ENCODE measurements at regions not wholly inside any gene's neighbourhood (a gene's known extent, or its start where the extent isn't known, plus 50 kb on each side); places are given as distances from the start of the nearest gene placed in this dataset.

DNA sequence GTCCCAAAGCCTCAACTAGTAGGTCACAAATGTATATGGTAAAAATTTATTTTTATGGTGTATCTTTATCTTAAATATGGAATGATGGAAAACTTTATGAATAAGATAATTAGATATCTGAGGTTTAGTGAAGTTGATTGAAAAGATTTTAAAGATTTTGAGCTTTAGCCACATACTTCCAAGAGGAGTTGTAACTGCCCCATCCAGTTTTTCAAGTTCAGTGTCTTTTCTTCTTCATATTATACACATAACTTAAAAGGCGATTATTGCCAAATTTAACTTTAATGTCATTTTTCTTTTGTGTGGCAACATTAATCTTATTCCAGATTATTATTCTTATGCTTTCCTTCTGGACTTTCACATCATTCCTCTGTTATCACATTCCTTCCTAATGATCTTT, 266.4 kb downstream of the TINAG start:
- DNase-seq: no peak

DNA sequence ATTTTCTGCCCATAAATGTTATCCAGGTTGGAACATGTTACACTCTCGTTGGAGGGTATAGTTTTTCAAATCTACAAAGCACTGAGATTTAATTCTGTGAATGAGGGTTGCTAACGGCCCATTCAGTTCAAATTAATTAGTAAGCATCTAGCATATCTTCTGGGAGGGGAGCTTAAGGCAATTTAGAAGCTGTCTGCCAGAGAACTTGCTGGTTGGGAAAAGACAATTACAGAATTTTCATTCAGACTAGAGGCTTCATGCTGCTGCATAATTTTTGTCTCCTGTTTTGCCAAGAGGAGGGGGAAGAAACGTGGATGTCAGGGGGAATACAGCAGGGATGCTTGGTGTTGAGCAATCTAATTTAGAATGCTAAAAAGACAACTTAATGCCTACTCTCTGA, 268.3 kb upstream of the FAM83B start:
- DNase-seq: no peak

DNA sequence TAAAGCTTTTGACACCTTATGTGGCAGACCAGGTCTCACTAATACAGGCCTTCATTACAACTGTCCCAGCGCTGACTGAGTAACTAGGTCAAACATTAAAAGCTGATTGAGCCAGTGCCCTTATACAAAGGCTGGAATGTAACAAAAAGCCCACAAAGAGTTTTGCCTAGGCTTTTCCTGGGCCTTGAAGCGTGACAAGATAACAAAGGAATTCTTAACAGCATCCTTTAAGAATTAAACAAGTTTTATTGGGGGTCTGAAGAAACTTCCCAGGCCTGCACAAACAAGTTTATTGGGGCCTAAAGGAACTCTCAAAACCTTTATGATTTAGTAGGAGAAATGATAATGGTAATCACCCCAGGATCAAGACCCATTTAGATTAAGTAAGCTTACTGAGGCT, 267.6 kb upstream of the FAM83B start:
- DNase-seq: no peak

DNA sequence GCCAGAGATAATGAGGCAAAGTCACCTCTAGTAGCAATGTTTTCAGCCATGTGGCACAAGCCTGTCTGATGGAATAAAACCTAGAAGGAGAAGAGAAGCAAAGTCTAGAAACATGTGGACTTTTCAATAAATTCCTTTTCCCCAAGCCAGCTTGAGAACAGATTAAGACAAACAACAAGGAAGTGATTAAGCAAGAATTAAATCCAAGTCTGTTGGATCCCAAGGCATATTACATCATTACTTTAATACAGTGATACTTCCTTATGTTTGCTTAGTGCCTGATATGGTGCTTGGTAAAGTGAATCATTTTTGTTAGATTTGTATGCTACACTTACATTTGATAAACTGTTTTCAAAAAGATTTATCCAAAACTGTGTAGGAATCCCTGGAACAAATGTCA, 260.3 kb upstream of the FAM83B start:
- DNase-seq: no peak

DNA sequence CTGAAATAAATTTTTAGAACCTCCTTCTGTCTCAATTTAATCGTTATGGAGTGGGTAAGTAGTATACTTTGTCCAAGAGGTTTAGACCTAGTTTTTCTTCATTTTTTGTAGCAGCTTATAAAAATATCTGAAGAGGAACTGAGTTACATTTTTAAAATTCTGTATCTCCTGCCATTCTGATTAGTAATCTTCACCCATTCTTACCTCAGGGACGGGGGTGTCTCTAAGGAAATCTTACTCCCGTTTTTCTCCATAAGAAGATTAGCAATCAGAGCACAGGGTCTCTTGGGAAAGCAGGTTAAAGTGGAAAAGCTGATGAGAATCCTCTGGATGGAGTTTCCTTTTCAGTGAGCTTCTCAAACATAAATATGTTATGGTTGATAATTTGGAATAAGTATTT, 259.3 kb upstream of the FAM83B start:
- DNase-seq: no peak

DNA sequence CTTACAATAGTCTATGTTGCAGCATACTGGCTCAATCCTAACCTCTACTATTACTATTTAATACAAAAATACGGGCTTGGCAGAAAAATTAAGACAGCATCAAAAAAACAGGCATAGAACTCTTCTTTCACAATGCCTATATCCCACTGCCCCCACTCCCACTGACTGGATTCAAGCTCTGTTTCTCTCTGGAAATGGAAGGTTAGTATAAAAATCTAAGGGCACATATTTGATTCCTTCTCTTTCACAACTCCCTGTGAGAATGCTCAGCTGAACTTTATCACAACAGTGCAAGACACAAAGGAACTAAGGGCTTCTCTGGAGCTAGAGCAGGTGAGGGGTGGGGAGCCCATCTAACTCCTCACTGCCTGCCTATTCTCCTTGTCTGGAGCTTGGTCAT, 258.4 kb upstream of the FAM83B start:
- DNase-seq: no peak

DNA sequence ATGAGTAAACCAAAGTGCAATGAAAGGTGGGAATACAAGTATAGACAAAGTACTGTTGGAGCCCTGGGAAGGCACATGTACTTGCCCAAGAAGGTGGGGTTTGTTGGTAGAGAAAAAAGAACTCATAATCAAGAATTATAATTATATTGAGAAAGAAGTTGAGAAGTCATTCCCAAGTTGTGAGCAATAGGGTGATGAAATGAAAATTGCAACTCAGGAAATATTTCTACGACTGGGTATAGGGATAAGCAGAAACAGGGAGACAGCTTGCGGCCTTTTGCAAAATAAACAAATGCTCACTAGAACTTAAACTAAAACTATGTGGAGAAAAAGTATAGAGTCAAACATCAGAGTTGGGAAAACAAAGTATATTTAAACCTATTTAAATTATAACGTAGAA, 250.7 kb upstream of the FAM83B start:
- DNase-seq: no peak

DNA sequence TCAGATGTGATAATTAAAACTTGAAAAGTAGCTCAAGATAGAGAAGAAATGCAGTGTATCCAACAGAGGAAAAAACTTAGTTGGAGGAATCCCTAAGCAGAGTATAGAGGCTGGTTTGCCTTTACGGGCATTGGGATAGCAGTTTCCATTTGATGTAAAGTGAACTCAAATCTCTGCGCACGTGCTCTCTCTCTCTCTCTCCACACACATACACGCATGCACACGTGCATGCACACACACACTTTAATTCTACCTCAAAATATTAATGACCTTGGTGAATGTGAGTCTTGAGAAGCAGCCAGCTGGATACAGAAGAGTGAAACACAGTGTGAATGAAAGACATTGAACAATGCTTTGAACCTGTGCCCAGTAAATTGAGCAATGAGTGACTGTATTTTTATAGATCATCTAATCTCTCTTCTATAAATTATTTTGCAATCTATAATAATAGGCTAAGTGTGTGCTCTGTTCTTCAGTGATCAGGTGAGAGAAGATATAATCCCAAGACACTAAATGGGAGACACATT, 247.7 kb upstream of the FAM83B start:
- DNase-seq: no peak

DNA sequence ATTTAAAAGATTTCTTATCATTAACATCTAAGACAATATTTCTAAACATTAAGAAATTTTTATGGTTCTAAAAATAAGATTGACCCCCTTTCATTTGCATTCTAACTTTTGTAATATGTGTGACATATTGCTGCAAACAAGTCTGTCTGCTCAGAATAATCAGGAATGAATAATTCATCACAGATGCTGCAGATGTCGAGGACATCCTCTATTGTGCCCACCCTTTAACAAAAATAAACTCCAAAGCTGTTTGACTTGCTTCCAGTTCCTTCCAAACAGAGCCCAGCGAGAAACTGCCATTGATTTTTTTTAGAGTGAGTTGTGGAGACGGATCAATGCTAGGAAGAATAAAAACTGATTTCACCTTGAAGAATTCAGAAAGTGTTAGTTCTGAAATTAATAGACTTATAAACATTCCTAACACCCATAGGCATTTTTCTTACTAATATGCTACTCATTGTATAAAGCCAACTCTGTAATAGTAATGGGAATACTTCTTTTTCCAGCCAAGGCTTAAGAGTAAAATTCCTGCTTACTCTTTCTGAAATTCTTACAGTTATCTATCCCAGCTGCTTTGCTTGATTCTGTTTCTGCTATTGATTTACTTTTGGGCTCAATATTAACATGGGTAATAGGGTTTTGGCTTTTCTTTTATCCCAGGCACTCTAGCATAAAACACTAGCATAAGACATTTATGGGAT, 244.8 kb upstream of the FAM83B start:
- DNase-seq: no peak

DNA sequence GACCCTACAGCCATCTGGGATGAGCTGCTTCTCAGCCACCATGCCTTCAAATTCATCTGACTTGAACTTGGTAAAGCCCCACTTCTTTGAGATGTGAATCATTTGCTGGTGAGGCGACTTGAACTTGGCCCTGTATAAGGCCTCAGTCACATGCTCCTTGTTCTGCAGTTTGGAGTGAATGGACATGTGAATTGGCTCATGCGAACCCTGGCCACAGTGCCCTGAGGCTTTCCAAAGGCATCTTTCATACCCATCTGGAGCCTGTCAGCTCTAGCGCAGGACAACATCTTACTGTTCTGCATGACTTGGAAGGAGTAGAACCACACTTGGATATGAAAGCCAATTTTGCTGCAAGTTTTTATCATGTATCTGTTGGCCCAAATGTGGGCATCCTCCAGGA, 244.0 kb upstream of the FAM83B start:
- DNase-seq: no peak

DNA sequence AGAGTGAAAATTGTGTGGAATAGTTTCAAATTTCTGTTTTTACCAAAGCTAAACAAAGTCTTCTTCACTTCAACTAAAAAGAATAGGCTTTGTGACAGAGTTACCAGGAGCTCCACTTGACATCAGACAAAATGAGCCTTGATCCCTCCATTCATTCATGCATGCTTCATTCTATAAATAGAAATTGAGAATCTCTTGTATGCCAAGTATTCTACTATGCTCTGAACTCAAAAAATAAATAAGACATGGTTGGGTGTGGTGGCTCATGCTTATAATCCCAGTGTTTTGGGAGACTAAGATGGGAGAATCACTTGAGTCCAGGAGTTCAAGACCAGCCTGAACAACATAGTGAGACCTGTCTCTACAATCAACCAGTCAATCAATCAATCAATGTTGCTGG, 236.6 kb upstream of the FAM83B start:
- no peak for DNase-seq

DNA sequence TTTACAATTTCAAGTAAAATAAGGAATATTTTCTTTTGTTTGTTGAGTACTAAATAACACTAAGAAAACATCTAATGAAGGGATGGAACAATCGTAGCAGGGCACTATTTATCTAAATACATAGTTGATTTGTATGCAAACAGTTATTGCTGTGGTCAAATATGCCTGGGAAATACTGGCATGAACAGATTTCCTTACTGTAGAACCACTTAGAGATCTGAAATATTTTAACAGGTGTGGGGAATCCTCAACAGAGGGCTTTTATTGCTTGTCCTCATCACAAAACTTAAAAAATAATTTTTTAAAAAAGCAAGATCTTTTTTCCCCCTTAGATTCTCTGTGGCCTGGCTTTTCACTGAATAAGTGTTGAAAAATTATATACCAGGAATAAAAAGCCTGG, 233.0 kb upstream of the FAM83B start:
- DNase-seq: no peak

DNA sequence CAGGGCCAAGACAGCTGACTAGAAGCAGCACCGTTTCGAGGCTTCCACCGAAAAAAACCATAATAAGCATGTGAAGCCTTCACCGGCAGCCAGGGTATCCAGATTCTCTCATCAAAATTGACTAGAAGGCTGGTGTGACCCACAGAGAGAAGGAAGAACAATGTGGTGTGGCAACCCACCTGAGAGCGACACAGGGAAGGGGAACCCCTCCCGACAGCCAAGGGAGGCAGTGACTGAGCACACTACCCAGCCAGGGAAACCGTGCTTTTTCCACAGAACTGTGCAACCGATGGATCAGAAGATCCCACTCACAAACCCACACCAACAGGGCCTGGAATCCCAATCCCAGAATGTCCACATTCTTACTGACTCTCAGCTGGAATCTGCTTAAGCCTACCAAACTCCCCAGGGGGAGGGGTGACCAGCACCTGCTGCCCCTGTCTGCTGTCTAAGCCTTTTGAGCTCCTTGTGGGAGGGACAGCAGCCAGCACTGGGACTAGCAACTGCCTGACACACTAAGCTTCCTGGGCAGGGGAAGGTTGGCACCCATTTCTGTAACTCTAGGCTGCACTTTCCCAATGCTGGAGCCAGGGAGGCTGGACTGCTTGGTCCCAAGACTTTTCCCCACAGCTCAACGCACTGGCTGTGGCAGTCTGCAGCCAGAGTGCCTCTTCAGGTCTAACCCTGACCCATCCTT, 231.9 kb upstream of the FAM83B start:
- no peak for DNase-seq

DNA sequence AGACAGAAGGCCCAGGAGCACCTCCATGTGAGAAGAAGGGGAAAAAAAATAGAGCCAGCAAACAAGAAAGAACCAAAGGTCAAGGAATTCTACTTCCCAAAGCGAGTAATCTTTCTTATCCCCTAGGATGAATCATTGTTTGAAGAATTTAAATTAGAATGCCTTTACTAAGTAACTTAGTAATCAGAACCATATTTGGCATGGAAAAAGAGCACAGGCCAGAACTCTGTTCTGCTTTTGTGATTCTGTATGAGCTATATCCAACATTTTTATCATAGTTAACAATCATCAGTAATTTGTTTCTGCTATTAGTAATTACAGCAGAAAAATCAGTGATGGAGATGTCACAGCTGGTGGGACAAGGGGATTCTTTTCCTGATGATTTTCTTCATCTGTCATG, 228.8 kb upstream of the FAM83B start:
- no peak for DNase-seq

DNA sequence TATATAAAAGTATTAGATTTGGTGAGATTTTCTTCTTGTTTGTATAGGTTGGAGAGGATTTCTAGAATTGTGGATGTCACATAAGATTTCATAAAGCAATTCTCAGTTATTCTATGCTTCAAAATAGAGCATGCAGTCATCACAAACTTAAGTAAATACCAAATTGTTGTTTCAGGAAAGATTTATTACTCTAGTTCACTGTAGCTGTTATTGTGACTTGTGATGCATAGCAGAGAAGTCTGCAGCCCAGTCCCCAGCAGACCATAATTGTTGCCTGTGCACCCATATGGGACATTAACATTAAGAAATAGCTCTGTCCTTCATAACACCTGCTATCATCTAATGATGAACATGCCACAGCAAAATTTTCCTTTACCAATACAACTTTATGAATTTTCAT, 228.0 kb upstream of the FAM83B start:
- no peak for DNase-seq

DNA sequence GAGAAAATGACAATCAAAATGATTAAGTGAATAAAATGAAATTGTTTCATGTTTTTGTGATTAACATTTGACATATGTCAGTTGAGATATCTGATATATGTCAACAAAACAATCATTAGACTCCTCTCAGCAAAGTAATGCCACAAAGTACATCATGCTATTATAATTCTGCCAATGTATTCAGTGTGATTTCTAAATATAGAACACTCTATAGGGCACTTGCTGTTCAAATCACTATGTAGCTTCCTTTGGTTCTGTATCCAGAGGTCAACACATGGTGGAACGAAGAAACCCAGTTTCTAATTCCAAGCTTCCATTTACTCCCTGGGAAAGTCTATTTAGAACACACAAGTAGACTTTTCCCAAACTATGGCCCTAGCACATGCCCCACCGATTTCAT, 227.5 kb upstream of the FAM83B start:
- DNase-seq: no peak

DNA sequence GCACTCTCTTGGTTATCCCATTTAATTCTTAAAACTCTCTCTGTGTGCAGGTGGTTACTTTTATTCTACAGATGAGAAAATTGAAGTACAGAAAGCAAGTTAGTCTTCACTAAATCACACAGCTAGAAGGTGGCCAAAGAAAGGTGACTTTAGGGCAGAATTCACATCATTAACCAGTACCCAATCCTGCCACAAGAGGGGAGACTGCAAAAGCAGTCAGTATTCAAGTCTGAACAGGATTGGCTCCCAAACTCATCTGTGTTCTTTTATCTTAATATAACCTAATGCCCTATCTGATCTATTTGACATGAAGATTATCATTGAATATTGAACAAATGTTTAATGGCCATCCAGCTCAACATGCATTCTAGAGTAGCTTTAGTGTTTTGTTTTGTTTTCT, 225.3 kb upstream of the FAM83B start:
- DNase-seq: no peak

DNA sequence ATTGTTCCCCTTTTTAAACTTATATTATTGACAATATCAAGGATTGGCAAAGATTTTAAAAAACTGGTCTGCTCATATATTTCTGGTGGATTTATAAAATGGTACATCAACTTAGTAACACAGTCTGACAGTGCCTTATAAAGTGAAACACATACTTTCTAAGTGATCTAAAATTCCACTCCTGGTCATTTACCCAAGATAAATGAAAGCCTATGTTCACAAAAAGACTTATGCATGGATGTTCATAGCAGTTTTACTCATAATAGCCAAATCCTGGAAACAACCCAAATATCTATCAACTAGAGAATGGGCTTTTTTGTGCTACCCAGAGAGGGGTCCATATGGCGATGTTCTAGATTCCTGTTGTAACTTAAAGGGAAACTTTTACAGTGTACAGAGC, 222.4 kb upstream of the FAM83B start:
- no peak for DNase-seq

DNA sequence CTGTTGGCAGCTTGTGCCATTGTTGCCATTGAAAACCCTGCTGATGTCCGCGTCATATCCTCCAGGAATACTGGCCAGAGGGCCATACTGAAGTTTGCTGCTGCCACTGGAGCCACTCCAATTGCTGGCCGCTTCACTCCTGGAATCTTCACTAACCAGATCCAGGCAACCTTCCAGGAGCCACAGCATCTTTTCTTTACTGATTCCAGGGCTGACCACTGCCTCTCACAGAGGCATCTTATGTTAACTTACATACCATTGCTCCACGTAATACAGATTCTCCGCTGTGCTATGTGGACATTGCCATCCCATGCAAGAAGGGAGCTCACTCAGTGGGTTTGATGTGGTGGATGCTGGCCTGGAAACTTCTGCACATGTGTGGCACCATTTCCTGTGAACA, 221.8 kb upstream of the FAM83B start:
- no peak for DNase-seq

DNA sequence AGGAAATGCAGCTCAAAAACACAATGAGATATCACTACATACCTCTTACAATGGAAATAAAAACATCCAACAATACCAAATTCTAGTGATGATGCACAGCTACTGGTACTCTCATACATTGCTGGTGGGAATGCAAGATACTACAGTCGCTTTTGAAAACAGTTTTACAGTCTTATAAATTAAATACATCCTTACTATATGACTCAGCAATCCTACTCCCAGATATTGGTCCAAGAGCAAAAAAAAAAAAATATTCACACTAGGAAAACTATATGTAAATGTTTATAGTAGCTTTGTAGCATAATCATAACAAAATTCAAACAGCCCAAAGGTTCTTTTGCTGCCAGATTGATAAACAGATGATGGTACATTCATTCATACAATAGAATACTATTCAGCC, 217.4 kb upstream of the FAM83B start:
- no peak for DNase-seq

DNA sequence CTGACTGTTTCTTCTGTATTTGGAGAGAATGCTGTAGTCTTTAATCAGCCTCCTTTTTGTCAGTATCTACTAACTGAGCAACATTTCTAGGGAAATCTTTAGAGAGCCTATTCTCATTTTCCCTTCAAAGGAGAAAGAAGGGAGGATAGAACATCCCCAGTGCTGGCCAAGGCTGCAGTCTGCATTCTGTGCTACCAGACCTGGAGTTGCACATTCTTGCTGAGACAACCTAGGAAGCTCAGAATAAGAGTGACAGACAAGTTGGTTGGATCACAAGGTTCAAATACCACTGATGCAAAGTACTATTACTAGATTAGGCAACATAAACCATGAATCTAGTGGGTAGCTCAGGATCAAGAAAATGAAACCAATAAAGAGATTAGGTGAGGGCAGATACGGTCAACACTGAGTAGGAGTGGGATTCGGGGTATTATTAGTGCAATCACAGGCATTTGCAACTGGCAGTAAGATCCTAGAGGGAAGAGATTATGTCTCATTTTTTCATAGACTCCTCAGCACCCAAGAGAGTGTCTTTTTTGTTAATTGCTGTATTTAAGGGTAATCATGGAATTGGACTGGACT, 213.5 kb upstream of the FAM83B start:
- no peak for DNase-seq

DNA sequence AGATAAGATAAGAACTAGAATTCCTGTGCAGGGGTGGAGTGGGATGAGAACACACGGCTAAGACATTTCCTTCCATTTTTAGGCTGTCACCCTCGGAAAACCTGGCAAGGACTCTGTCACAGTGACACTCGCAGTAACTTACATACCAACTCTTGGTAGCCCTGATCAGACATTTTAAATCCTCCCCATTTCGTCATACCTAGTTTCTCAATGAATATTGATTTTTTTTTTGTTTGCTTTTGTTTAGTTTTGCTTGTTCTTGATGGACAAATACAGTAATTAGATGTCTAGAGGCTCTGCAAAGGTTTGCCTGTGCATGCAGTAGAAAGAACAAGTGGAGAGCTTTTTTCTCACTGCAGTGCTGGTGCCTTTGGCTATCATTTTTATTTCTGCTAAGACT, 213.0 kb upstream of the FAM83B start:
- no peak for DNase-seq

DNA sequence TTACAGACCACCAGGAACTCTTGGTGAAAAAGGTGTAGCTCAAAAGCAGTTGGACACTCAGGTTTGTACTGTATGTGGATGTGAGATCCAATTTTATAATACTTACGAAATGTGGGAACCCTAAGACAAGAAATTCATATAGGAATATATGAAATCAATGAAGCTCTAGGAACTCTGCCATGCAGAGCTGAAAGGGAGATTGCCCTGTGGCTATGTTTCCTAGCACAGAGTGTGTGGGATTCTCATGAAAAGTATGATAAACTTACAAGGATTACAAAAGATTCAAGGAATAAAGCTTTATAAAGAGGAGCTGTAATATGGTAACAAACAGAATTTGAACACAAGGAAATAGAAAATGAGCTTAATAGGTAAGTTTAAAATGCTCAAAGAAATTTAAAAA, 205.7 kb upstream of the FAM83B start:
- no peak for DNase-seq

Data from DMS 273 treated with DMSO at 0.1 percent for 48 hours (cell line).